ENCODE measurements at regions not wholly inside any gene's neighbourhood (a gene's known extent, or its start where the extent isn't known, plus 50 kb on each side); places are given as distances from the start of the nearest gene placed in this dataset.

DNA sequence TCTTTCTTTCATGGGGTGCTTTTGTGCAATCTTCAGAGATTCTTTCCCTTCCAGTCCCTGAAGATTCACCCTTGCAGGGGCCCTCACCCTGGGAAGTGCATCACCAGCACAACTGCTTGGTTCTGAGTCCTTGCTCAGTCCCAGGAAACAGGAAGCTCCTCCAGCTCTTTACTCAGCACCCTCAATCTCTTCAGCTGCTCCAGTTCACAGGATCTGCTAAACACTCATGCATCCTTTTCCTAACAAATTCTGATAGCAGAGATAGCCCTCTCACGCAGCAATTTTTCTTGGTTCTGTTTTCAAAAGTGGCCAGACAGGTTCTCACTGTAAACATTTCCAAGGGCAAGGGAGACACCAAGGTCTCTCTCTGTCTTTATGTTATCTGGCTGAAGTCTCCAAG lies 823.1 kb downstream of the LIG4 start:
- DNase-seq (ENCODE audit: low read depth in 2 of 2), result no peak

DNA sequence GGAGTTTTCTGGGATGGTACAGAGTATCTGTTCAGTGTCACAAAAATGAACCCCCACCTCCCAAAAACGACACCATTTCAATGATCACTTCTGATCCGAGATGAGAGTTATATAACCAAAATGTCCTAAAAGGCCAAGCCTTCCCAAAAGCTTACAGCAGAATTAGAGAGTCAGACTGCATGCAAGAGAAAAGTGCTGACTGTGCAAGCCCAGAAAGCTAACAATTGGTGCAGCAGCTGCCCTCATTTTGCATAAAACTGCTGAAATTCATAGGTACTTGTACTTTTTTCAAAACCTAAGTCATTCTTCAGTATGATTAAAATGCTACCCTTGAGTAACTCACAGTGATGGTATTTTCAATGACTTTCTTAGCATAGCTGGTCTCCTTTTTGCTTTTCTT lies 819.6 kb upstream of the ARGLU1 start:
- DNase-seq (ENCODE audit: low read depth in 2 of 2), result no peak

DNA sequence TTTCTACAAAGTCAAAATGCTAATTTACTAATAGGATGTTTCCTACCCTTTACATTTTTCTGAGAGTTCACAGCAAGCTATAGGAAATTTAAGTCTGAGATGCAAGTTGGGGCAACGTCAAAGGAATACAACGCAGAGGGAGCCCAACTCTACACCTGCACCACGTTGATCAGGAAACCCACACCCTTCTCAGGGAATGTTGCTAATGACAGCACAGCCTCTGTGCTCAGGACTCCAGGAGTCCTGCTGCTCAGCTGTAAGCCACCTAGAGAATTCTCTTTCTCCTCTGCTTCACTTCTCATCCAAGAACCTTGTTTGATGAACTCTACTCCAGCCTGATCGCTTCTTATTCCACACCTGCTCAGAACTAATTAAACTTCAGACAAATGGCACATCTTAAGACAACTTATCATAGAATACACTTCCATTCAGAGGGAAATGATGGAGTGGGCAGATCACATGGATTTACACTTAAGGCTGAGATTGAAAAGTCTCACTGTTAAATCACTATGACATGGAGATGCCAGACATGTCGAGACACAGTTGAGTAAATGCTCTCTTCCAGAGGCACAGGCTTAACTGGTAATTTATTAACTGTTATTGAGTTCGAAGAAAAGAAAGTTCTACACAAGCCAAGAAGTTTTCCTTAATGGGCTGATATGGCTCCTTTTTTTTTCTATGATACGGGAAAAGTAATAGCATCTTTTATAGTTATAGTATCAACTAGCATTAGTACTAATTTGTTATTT lies 811.6 kb upstream of the ARGLU1 start:
- DNase-seq (ENCODE audit: low read depth in 2 of 2), result no peak

DNA sequence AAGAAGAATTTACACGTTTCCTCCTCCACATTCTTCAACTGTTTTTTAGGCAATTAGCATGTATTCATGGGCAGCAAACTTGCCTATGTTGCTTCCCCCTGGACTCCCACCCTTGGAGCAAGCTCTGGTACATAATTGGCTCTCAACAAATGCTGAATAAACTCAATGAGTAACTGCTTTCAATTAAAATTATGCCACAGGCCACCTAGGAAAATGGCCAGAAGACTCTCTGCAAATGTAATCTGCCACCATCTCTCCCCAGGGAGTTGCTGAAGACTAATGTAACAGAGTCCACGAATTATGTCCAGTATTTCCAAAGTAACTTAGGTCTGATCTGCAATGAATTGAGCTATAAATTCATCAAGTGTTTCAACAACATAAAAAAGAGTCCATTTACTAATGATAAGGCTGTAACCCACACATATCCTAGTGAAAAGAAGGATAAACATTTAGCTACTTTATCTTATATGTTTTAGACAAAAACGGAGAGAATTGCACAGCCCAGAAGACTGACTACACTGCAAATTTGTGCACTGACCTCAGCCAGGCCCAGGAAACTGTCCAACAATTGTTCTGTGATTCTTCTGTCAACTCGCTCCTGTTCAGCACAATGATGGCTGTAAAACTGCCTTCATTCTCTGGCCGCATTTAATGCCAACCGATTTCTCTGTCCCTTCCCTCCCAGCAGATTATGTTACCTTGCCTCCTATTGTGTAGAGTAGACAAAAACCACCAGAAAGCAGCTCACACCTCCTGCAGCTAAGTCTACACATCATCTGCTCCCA lies 808.6 kb upstream of the ARGLU1 start:
- DNase-seq (ENCODE audit: low read depth in 2 of 2), result no peak

DNA sequence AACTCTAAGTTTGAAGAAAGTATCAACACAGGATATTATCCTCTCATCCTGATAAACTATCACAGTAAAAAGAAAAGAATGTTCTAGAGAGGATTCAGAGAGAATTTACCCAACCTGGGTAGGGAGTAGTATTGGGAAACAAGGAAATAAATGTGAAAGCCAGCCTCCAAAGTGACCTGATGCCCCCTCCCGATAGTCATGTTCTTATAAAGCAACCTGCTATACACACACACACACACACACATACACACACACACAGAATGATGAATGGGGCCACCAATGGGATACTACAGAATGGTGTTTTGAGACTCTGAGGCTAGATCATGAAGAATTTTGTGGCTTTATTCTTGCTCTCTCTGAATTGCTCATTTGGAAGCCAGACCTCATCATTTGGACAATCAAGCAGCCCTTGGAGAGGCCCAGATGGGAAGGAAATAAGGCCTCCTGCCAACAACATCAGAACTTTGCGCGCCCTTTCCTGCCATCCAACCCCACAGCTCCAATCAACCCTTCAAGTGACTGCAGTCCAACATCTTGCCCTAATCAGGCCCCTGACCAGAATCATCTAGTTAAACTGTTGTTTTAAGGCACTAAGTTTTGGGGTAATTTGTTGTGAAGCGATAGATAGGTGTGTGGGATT lies 807.9 kb upstream of the ARGLU1 start:
- DNase-seq (ENCODE audit: low read depth in 2 of 2), result no peak

DNA sequence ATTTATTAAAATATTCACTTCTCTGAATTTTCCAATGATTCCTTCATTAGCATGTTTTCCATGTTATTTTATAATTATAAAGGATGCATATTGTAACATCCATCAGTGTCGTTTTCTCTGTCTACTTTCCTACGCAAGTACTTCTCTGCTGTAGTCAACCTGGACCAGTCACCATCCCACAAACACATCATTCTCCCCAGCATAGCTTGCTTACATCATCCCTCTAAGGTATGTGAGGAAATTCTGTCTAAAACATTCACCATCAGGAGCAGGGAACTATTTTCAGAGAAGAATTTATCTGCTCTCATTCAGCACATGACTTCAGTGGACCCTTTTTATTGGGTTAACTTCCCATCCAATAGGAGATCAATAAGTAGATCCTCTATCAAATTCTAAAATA lies 806.1 kb upstream of the ARGLU1 start:
- DNase-seq (ENCODE audit: low read depth in 2 of 2), result no peak

DNA sequence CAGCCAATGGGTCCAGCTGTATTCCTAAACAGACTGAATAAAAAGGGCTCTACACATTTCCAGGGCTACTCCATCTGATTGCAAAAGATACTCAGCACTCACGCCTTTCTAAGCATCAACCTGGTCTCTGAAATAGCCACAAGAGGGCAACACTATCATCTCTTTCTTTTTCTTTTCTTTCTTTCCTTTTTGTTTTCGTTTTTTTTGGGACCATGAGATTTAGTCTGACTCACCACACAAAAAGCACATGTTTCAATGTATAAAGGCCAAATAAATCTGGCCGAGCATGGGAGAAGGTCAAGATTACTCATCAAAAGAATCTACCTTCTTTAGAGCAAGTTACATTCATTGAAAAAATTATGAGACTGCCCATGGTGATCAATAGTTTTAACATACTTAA lies 805.6 kb upstream of the ARGLU1 start:
- peak; percentile 11 to 28 for DNase-seq (ENCODE audit: low read depth in 2 of 2)

DNA sequence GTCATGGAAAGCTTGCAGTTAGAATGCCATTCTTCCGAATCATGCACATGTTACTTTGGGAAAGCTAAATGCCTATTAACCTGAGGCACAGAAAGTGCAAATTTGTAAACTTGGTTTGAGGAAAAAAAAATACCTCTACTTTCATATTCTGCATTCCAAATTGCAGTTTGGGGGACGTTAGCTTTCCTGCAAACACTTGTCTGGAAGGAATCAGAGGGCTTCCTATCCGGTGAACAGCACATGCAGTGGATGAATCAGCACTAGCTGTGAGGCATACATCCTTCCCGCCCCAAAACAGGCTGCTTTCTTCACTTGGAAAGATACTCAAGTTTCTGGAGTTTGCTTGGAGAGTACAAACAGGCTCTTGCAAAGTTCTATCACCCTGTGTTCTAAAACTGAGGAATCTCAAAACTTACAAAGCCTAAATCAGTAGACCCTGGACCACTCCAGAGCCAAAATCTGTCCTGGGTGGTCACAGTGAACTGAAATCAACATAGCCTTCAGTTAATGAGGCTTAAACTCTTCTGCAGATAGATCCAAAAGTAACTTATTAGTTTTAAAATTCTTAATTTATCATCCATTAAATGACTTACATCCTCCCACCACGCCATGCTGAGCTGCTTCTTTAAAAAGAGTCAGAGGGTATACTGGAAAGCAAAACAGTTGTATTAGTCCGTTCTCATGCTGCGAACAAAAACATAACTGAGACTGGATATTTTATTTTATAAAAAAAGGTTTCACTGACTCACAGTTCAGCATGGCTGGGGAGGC lies 802.3 kb upstream of the ARGLU1 start:
- peak; percentile 21 to 35 for DNase-seq (ENCODE audit: low read depth in 2 of 2)

DNA sequence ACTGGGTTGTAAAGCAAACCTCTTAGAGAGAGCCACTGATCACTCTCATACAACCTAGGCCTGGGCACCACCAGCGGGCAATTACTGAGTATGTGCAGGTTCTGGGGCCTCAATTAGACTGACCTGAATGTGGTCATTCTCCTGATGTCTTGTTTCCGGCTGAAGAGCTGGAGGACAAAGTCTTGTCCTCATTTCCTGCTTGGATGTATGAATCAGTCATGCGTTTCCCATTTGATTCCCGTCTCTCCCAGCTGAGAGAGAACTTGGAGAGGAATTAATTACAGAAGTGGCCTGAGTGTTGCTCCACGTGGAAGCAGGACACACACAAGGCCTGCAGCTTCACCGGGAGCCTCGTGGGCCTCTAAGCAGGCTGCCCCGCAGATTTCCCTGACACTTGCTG lies 799.3 kb upstream of the ARGLU1 start:
- DNase-seq (ENCODE audit: low read depth in 2 of 2), result no peak

DNA sequence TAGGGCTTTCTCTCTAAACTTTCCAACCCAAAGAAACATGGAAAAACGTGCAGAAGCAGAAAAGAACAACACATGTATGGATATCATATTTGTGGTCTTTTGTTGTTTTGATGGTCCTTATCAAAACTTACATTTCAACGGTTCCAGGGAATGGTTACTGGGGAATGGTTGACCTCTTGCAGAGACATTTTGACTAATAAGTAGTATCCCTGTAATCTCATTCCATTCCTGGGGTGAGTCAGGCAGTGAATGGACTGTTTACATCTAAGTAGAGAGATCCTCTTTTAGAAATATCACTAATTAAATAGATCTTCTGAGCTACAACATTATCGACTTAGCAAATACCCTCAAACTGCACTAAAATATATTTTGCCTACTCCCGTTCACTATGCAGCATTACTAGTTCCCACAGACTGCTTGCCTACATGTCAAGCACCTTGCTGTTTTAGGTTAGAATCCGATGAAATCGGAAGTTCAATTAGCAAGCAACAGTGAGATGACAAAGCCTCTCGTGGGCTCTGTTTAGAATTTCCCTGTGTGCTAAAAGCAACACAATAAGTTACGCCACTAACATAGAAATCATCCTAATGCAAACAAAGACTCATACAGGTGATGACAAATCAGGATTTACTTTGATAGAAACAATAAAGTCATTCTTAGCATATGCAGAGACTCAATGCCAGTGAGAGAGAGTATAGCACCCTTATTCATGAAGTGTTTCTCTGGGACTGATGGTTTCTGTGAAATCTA lies 797.7 kb upstream of the ARGLU1 start:
- DNase-seq (ENCODE audit: low read depth in 2 of 2), result no peak

DNA sequence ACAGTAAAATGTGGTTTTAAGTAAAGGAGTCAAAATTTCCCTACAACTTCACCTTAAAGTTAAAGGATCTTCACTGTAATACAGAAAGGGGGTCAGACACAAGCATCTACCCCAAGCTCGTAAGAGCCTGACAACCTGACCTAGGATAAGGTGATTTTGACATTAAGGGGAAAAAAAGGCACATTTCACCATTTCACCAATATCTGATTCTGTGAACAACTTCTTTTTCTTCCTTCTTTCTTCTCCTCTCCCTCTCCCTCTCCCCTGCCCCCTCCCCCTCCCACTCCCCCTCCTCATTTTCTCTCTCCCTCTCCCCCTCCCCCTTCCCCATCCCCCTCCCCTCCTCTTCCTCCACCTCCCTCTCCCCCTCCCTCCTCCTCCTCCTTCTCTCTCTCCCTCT lies 796.7 kb upstream of the ARGLU1 start:
- DNase-seq (ENCODE audit: low read depth in 2 of 2), result no peak

DNA sequence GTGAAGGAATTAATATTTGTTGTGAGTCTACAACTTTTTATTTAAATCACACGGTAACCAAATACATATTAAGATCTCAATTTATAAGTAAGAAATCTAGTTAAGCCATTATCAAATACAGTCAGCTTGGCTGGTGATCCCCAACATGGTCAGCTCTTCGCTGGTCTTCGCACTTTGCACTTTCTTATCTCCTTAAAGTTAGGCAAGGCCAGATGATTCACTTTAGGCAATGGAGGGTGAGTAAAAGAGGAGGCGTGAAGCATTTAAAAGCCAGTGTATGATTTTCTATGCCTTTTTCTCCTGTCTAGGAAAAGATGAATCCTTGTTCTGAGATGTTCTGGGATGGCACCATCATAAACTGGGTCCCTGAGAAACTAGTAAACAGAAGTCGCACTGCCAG lies 793.7 kb upstream of the ARGLU1 start:
- no peak for DNase-seq (ENCODE audit: low read depth in 2 of 2)

DNA sequence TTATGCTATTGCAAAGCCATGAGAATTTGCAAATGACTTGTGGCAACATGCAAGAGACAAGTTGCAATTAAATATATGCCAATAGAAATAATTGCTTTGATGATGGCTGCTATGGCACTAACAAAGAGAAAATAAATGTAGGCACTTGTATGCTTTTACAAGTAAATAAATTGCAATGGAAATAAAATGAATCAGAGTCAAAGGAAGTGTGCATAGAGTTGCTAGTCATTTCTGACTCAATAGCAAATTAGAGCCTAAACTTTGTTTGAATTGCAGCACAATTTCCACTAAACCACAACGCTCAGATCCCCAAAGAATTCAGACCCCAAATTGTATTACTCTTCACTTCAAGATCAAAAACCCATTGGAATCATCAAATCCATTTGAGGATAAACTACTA lies 792.1 kb upstream of the ARGLU1 start:
- DNase-seq (ENCODE audit: low read depth in 2 of 2), result no peak

DNA sequence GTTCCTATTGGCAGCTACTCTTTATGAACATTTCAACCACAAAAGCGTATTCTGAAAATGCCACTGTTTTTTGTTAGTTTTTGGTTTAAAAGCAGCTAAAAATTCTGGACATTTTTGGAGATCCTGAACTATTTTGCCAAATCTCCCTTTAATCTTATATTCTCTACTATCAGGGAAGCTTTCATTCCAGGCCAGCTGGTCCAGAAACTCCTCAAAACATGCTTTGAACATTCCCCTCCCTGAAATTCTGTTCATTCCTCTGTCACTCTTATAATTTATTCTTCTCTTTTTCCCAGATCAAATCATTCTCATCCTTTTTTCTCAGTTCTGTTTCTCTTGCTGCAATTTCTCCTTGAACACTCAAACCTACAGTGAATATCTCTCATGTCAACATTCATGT lies 790.9 kb upstream of the ARGLU1 start:
- no peak for DNase-seq (ENCODE audit: low read depth in 2 of 2)

DNA sequence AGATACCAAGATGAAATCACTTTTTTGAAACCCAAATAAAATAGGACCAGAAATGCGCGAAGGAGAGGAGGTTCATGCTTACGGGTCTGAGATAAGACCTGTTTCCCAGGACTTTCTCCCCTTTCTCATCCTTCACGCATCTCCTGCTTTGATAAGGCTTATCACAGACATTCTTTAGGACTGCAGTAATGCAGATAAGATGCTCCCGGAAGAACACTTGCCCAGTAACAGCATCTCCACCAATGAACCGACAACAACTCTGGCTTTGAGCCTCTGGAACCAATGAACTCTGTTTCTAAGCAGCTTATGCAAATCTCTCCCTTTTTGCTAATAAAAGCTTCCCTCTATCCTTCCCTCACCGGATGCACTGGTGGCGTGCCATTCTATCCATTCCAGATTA lies 783.4 kb upstream of the ARGLU1 start:
- DNase-seq (ENCODE audit: low read depth in 2 of 2), result no peak

DNA sequence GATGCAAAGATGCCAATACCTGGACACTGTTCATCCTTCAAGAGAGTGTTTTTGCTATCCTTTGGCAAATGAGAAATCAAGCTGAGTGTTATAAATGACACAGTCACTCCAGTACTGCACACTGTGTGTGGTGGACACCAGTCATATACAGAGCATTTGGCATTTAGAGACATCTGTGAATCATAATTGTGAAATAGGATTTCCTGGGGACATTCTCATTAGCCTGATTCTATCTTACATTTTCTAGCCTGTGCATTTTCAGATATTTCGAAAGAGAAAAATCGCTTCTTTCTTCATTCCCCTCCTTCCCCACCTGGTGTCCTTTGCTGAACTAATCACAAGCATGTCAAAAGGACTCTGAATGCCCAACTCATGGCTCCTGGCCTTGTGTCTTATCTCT lies 781.0 kb upstream of the ARGLU1 start:
- no peak for DNase-seq (ENCODE audit: low read depth in 2 of 2)

DNA sequence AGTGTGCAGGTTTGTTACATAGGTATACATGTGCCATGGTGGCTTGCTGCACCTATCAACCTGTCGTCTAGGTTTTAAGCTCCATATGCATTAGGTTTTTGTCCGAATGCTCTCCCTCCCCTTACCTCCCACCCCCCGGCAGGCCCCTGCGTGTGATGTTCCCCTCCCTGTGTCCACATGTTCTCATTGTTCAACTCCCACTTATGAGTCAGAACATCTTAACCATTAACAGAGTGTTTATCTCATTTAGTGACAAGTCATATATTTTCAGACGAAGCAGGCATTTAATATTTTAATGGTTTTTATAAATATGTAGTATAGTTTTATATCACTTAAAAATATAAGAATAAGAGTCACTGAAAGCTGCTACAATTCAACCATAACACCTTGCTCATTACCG lies 780.5 kb upstream of the ARGLU1 start:
- DNase-seq (ENCODE audit: low read depth in 2 of 2), result no peak

DNA sequence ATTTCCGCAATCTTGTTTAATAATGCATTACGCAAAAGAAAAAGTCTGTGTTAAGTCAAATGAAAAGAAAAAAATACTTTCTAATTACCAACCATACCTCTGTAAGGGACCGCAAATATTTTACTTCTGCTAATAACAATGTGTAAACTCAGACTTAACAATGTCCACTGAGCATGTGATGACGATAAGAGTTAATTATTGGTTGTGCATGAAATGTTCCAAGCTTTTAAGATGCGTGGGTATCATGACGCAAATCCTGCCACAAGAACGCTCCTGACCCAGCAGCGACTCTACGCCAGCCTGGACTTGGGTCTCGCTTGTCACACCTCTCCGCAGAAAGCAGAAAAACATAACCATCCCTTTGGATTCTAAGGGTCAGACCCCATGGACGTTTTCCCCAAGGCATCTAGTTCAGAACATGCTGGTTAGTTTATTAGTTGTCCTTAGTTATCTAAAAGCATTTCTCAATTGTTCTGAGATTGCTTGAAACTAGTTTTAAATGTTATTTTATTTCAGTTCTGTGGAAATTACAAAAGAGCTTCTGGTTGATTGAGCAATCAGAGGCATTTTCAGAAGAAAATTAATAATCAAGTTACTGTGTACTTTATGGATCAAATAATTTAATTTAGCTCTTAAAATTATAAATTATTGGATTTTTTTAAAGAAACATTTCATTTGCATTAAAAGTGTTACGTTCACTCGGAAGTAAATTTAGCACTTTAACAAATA lies 779.9 kb upstream of the ARGLU1 start:
- no peak for DNase-seq (ENCODE audit: low read depth in 2 of 2)

DNA sequence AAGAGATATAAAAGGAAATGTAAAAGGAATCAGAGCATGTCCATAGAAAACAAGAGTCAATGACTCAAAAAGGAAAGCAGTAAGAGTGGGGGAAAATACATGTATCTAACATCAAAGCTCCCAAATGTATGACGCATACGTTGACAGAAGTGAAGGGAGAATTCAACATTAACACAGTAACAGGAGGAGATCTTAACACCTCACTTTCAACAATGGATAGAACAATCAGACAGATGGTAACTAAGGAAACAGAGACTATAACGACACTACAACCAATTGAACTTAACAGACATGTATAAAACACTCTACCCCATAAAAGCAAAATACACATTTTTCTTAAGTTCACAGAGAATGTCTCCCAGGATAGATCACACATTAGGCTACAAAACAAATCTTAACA lies 774.8 kb upstream of the ARGLU1 start:
- DNase-seq (ENCODE audit: low read depth in 2 of 2), result no peak

DNA sequence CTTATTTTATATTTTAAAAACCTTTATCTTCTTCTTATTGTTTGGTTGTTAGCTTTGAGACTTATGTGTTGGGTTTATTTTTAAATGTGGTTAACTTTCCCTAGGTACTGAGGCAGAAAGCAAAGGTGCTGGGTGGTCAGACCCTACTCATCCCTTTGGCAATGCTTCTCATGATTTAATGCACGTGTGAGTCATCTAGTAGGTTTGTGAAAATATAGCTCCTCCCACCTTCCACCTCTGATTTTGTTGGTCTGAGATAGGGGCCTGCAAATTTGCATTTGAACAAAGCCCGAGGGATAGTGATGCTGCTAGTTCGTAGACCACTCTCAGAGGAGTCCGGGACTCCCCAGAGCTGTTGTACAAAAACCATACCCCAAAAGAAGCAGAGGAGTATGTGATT lies 771.3 kb upstream of the ARGLU1 start:
- no peak for DNase-seq (ENCODE audit: low read depth in 2 of 2)

DNA sequence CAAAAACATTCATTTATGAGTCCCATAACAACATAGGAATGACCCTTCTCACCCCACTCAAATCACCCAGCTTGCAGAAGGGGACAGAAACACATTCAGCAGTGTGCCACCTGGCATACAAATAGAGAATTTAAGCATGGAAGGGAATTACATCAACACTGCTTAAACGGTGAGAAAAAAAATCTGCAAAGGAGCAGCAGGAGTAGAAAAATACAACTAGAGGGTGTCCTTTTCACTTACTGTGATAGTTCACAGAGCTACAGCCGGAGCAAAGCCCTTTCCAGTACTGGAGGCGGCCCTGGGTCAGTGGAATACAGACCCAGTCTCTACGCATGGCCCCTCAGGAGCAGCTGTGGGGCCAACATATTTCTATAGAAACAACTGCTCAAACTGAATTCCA lies 764.3 kb upstream of the ARGLU1 start:
- no peak for DNase-seq (ENCODE audit: low read depth in 2 of 2)

All from fibroblast of skin of left quadriceps (primary cell).